Breast epithelium (tissue), 3 donors: ENCODE measurements at regions not wholly inside any gene's neighbourhood (a gene's known extent, or its start where the extent isn't known, plus 50 kb on each side); places are given as distances from the start of the nearest gene placed in this dataset.

Experiments
- POLR2A ChIP-seq: fragments of 450-650 bp; IDR thresholded peaks from one replicate; pipeline ENCODE4 v1.6.1; 2016; ENCODE audit warnings: antibody characterized with exemption, mild to moderate bottlenecking, moderate library complexity
- TF ChIP-seq, protein P1 (sequence below), 3 donors: fragments of 450-650 bp; IDR thresholded peaks; one replicate each; pipeline ENCODE4 v1.5.1; 2016 to 2017; ENCODE audit warnings: antibody characterized with exemption in 3 of 3, mild to moderate bottlenecking in 3 of 3, moderate library complexity in 3 of 3

DNA sequence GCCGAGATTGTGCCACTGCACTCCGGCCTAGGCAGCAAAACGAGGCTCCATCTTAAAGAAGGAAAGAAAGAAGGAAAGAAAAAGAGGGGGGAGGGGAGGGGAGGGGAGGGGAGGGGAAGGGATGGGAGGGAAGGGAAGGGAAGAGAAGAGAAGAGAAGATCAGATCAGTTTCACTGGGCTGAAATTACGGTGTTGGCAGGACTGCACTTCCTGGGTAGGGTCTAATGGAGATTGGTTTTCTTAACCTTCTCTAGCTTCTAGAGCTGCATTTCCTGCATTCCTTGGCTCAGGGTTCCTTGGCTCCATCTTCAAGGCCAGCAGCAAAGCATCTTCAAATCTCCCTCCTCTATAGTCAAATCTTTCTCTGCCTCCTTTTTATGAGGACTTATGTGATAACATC, 349.1 kb upstream of the CRIM1 start:
- no peak for TF ChIP-seq POLR2A
- TF ChIP-seq, protein P1, sequence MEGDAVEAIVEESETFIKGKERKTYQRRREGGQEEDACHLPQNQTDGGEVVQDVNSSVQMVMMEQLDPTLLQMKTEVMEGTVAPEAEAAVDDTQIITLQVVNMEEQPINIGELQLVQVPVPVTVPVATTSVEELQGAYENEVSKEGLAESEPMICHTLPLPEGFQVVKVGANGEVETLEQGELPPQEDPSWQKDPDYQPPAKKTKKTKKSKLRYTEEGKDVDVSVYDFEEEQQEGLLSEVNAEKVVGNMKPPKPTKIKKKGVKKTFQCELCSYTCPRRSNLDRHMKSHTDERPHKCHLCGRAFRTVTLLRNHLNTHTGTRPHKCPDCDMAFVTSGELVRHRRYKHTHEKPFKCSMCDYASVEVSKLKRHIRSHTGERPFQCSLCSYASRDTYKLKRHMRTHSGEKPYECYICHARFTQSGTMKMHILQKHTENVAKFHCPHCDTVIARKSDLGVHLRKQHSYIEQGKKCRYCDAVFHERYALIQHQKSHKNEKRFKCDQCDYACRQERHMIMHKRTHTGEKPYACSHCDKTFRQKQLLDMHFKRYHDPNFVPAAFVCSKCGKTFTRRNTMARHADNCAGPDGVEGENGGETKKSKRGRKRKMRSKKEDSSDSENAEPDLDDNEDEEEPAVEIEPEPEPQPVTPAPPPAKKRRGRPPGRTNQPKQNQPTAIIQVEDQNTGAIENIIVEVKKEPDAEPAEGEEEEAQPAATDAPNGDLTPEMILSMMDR (IDR thresholded peaks at IDR 0.05): no peak
